IMR-90 (cell line): ENCODE measurements at regions not wholly inside any gene's neighbourhood (a gene's known extent, or its start where the extent isn't known, plus 50 kb on each side); places are given as distances from the start of the nearest gene placed in this dataset.

ENCODE experiments used
- ATAC-seq: fragments of 200-7000 bp; cut with Tn5 transposase; 2 replicates; pipeline ENCODE4 v1.9.1; 2020; ENCODE audit warnings: low read depth, mild to moderate bottlenecking, moderate library complexity
- BruUV-seq: library from RNA; stranded (reverse); fragments of 400-500 nt; replicated peaks from 2 replicates; lab custom pipeline; 2021; lab: Mats Ljungman, UMichigan
- CTCF ChIA-PET: fragments of 300-600 bp; formaldehyde crosslinking; extraction: SDS; loops from one replicate; lab custom pipeline; 2021; ENCODE audit warnings: antibody characterized with exemption; lab: Yijun Ruan, JAX
- POLR2A ChIA-PET: fragments of 300-600 bp; sonication (Branson Sonifier 250); formaldehyde crosslinking; loops from one replicate; lab custom pipeline; 2022; ENCODE audit warnings: antibody characterized with exemption; ENCODE audit not compliant: unreplicated experiment; lab: Charles Lee
- DNase-seq: peaks from one replicate; pipeline ENCODE4 v3.0.0; 2013
- H2AFZ ChIP-seq: replicated peaks from 2 replicates; pipeline ENCODE3; 2013; ENCODE audit warnings: low read length, mild to moderate bottlenecking; ENCODE audit not compliant: poor library complexity
- H2AK5ac ChIP-seq: 2 replicates; pipeline ENCODE4 v1.6.1; 2013; ENCODE audit warnings: low read depth, low read length, inconsistent platforms
- H2AK9ac ChIP-seq: replicated peaks from 2 replicates; pipeline ENCODE3; 2013; ENCODE audit warnings: mild to moderate bottlenecking, low read depth, low read length, moderate library complexity; ENCODE audit not compliant: poor library complexity
- H2BK120ac ChIP-seq: 2 replicates; pipeline ENCODE4 v1.6.1; 2013; ENCODE audit warnings: low read depth, low read length, inconsistent platforms
- H2BK15ac ChIP-seq: 3 replicates; pipeline ENCODE4 v1.6.1; 2013; ENCODE audit warnings: low read depth, low read length, inconsistent platforms
- H2BK20ac ChIP-seq: 2 replicates; pipeline ENCODE4 v1.6.1; 2013; ENCODE audit warnings: low read depth, mild to moderate bottlenecking, inconsistent platforms, low read length, moderate library complexity
- H2BK5ac ChIP-seq: 2 replicates; pipeline ENCODE4 v1.6.1; 2013; ENCODE audit warnings: mild to moderate bottlenecking, low read depth, low read length, inconsistent platforms; ENCODE audit not compliant: poor library complexity, severe bottlenecking
- H3K14ac ChIP-seq: replicated peaks from 2 replicates; pipeline ENCODE4 v1.6.1; 2013; ENCODE audit warnings: low read depth, low read length, inconsistent platforms
- H3K18ac ChIP-seq: 2 replicates; pipeline ENCODE4 v1.6.1; 2013; ENCODE audit warnings: low read depth, low read length, control low read depth
- H3K23ac ChIP-seq: 2 replicates; pipeline ENCODE4 v1.6.1; 2013; ENCODE audit warnings: low read depth, low read length, inconsistent platforms
- H3K27ac ChIP-seq: 2 replicates; pipeline ENCODE4 v1.5.1; 2013; ENCODE audit warnings: mild to moderate bottlenecking, control low read depth, low read length; ENCODE audit not compliant: insufficient read depth
- H3K27me3 ChIP-seq: 2 replicates; pipeline ENCODE4 v1.6.1; 2013; ENCODE audit warnings: low read length; ENCODE audit not compliant: control insufficient read depth, insufficient read depth
- H3K36me3 ChIP-seq: 2 replicates; pipeline ENCODE4 v1.6.1; 2013; ENCODE audit warnings: low read length, mixed read lengths; ENCODE audit not compliant: control insufficient read depth, insufficient read depth
- H3K4ac ChIP-seq: 2 replicates; pipeline ENCODE4 v1.6.1; 2013; ENCODE audit warnings: low read depth, low read length, inconsistent platforms
- H3K4me1 ChIP-seq: 2 replicates; pipeline ENCODE4 v1.6.1; 2013; ENCODE audit warnings: low read length, mixed read lengths; ENCODE audit not compliant: control insufficient read depth, insufficient read depth
- H3K4me2 ChIP-seq: 2 replicates; pipeline ENCODE4 v1.6.1; 2013; ENCODE audit warnings: low read depth, mild to moderate bottlenecking, control low read depth, low read length, moderate library complexity
- H3K4me3 ChIP-seq: 2 replicates; pipeline ENCODE4 v1.5.1; 2013; ENCODE audit warnings: low read depth, mild to moderate bottlenecking, control low read depth, low read length, moderate library complexity; ENCODE audit not compliant: insufficient read depth
- H3K56ac ChIP-seq: 2 replicates; pipeline ENCODE4 v1.6.1; 2013; ENCODE audit warnings: low read length, inconsistent platforms; ENCODE audit not compliant: insufficient read depth; ENCODE audit errors: extremely low read depth
- H3K79me1 ChIP-seq, 2 experiments: 2 replicates each; pipeline ENCODE4 v1.6.1; 2013; ENCODE audit warnings: low read length in 2 of 2, inconsistent platforms in 1 of 2, low read depth in 1 of 2
- H3K9ac ChIP-seq: 2 replicates; pipeline ENCODE4 v1.6.1; 2013; ENCODE audit warnings: low read depth, low read length, control low read depth
- H3K9me1 ChIP-seq: 2 replicates; pipeline ENCODE4 v1.6.1; 2013; ENCODE audit warnings: low read length, inconsistent platforms; ENCODE audit not compliant: insufficient read depth
- H3K9me3 ChIP-seq: 2 replicates; pipeline ENCODE4 v1.6.1; 2013; ENCODE audit warnings: low read length; ENCODE audit not compliant: control insufficient read depth, insufficient read depth
- H4K20me1 ChIP-seq: 2 replicates; pipeline ENCODE4 v1.6.1; 2013; ENCODE audit warnings: low read length, inconsistent platforms; ENCODE audit not compliant: insufficient read depth
- H4K5ac ChIP-seq: 2 replicates; pipeline ENCODE4 v1.6.1; 2013; ENCODE audit warnings: mild to moderate bottlenecking, low read depth, low read length, control low read depth
- H4K8ac ChIP-seq, 2 experiments: 2 replicates each; pipeline ENCODE4 v1.6.1; 2013; ENCODE audit warnings: low read depth in 2 of 2, low read length in 2 of 2, control low read depth in 1 of 2, inconsistent platforms in 1 of 2
- H4K91ac ChIP-seq: 2 replicates; pipeline ENCODE4 v1.6.1; 2013; ENCODE audit warnings: low read depth, low read length, inconsistent platforms; ENCODE audit not compliant: insufficient read depth
- BHLHE40 ChIP-seq: fragments of 150-350 bp; IDR thresholded peaks from 2 replicates; pipeline ENCODE4 v1.6.1; 2016; ENCODE audit warnings: mild to moderate bottlenecking, low read depth, low read length
- CHD1 ChIP-seq: IDR thresholded peaks from 2 replicates; pipeline ENCODE4 v1.6.1; 2012; ENCODE audit warnings: low read depth, low read length, improper control_type of control experiment
- MAZ ChIP-seq: IDR thresholded peaks from 2 replicates; pipeline ENCODE4 v1.6.1; 2012; ENCODE audit warnings: low read depth, mild to moderate bottlenecking, low read length, improper control_type of control experiment, moderate library complexity, borderline replicate concordance
- MXI1 ChIP-seq: IDR thresholded peaks from 2 replicates; pipeline ENCODE4 v1.6.1; 2012; ENCODE audit warnings: low read depth, mild to moderate bottlenecking, low read length, moderate library complexity, borderline replicate concordance
- POLR2A ChIP-seq: IDR thresholded peaks from 2 replicates; pipeline ENCODE4 v1.6.1; 2012; ENCODE audit warnings: mild to moderate bottlenecking, low read depth, low read length
- RCOR1 ChIP-seq: IDR thresholded peaks from 2 replicates; pipeline ENCODE4 v1.6.1; 2012; ENCODE audit warnings: mild to moderate bottlenecking, low read length, improper control_type of control experiment; ENCODE audit not compliant: insufficient replicate concordance
- USF2 ChIP-seq: fragments of 150-350 bp; IDR thresholded peaks from 2 replicates; pipeline ENCODE4 v1.6.1; 2017; ENCODE audit warnings: mild to moderate bottlenecking, antibody characterized with exemption, low read length, low read depth
- WGBS, 2 experiments: methylation state at CpG; one replicate each; pipeline versions ENCODE4 v1.1.5 to v1.1.7; 2013; ENCODE audit warnings: missing lambda C conversion rate in 2 of 2; ENCODE audit not compliant: insufficient read length in 1 of 2; ENCODE audit errors: extremely low coverage in 2 of 2; 5-methylcytosine and 5-hydroxymethylcytosine counted together
- dilution Hi-C: fragments of 300-500 bp; cut with HindIII; formaldehyde crosslinking; loops from one replicate; pipeline ENCODE4 v1.14.3; 2018; ENCODE audit warnings: low sequenced_read_pairs; ENCODE audit not compliant: unreplicated experiment
- in situ Hi-C: fragments of 300-500 bp; cut with MboI; formaldehyde crosslinking; loops from 3 replicates; pipeline ENCODE4 v1.14.3; 2019; ENCODE audit warnings: low sequenced_read_pairs, inconsistent platforms, mixed read lengths
- intact Hi-C: fragments of 100-400 bp; cut with micrococcal nuclease; formaldehyde crosslinking; loops from 2 replicates; pipeline ENCODE4 v1.10.0; 2022
- TF ChIP-seq, protein P1 (sequence below): conservative IDR thresholded peaks from 2 replicates; pipeline ENCODE4 v1.5.1; 2012; ENCODE audit warnings: mild to moderate bottlenecking, low read depth, low read length, improper control_type of control experiment
- TF ChIP-seq, protein P2 (sequence below): fragments of 150-350 bp; IDR thresholded peaks from 2 replicates; pipeline ENCODE4 v1.6.1; 2016; ENCODE audit warnings: low read depth, mild to moderate bottlenecking, low read length, moderate library complexity, borderline replicate concordance

GRCh38 chr13:37364007-37364406 is 234.6 kb downstream of the POSTN start:
- Histone ChIP-seq H4K8ac (no peak overlapping the region), H4K20me1 (no peaks in the 10 kb centered on the region), H4K91ac (no peak overlapping the region), H3K4me2 (no peak overlapping the region), H2BK20ac (no peak overlapping the region), H3K79me1 (no peaks in the 10 kb centered on the region), H3K14ac (no peak overlapping the region), H3K18ac (no peak overlapping the region), H4K5ac (no peak overlapping the region), H2BK120ac (no peak overlapping the region), H2AK5ac (no peak overlapping the region), H2AFZ (no peak overlapping the region), H3K4me1 (peaks cover 3% of the 10 kb centered on the region; the same call in 1 of the 2 replicates), H2AK9ac (no peak overlapping the region), H3K56ac (no peak overlapping the region), H3K27me3 (no peaks in the 10 kb centered on the region), H3K4me3 (no peak overlapping the region), H2BK15ac (no peak overlapping the region), H2BK5ac (no peak overlapping the region), H3K36me3 (no peaks in the 10 kb centered on the region), H3K9me3 (no peaks in the 10 kb centered on the region), H3K27ac (no peak overlapping the region), H3K9ac (no peak overlapping the region), H3K4ac (no peak overlapping the region), H3K23ac (no peak overlapping the region), H3K9me1 (no peaks in the 10 kb centered on the region)
- intact Hi-C loops (no loop called here), dilution Hi-C loops (no loop called here), in situ Hi-C loops (no loop called here)
- POLR2A ChIA-PET = no interaction called here
- CTCF ChIA-PET = interaction anchor here (0.7 kb wide), 1 partner anchor 30 kb away, joined by 4 read pairs; no protein-coding TSS in a partner anchor
- no CpG with 5 or more reads among the region's 1 CpG for WGBS, 2 experiments
- DNase-seq (no peak), ATAC-seq (no peak)
- no TSS peak for BruUV-seq
- no peak for TF ChIP-seq RCOR1
- TF ChIP-seq POLR2A = no peak
- no peak for TF ChIP-seq CHD1
- TF ChIP-seq, protein P1, sequence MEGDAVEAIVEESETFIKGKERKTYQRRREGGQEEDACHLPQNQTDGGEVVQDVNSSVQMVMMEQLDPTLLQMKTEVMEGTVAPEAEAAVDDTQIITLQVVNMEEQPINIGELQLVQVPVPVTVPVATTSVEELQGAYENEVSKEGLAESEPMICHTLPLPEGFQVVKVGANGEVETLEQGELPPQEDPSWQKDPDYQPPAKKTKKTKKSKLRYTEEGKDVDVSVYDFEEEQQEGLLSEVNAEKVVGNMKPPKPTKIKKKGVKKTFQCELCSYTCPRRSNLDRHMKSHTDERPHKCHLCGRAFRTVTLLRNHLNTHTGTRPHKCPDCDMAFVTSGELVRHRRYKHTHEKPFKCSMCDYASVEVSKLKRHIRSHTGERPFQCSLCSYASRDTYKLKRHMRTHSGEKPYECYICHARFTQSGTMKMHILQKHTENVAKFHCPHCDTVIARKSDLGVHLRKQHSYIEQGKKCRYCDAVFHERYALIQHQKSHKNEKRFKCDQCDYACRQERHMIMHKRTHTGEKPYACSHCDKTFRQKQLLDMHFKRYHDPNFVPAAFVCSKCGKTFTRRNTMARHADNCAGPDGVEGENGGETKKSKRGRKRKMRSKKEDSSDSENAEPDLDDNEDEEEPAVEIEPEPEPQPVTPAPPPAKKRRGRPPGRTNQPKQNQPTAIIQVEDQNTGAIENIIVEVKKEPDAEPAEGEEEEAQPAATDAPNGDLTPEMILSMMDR = no peak
- TF ChIP-seq MAZ = no peak
- no peak for TF ChIP-seq USF2
- TF ChIP-seq, protein P2, sequence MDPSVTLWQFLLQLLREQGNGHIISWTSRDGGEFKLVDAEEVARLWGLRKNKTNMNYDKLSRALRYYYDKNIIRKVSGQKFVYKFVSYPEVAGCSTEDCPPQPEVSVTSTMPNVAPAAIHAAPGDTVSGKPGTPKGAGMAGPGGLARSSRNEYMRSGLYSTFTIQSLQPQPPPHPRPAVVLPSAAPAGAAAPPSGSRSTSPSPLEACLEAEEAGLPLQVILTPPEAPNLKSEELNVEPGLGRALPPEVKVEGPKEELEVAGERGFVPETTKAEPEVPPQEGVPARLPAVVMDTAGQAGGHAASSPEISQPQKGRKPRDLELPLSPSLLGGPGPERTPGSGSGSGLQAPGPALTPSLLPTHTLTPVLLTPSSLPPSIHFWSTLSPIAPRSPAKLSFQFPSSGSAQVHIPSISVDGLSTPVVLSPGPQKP = no peak
- TF ChIP-seq MXI1 = no peak
- TF ChIP-seq BHLHE40 = no peak
